Neural cell (in vitro differentiated cells): ENCODE measurements at regions not wholly inside any gene's neighbourhood (a gene's known extent, or its start where the extent isn't known, plus 50 kb on each side); places are given as distances from the start of the nearest gene placed in this dataset.

Experiments
- H2AFZ ChIP-seq: fragments of 200-600, 300-800 bp; sonication (generic), shearing (Covaris generic); 2 replicates; pipeline ENCODE4 v1.6.0; 2014; ENCODE audit warnings: low read depth, mild to moderate bottlenecking, antibody characterized with exemption, low read length, moderate library complexity
- H3F3A ChIP-seq: fragments of 200-600 bp; shearing (Covaris generic); 2 replicates; pipeline ENCODE4 v1.6.1; 2016; ENCODE audit warnings: mild to moderate bottlenecking, moderate library complexity, mixed read lengths, antibody characterized with exemption, low read length; ENCODE audit not compliant: insufficient read depth, poor library complexity, severe bottlenecking
- H3K27ac ChIP-seq: fragments of 200-600, 300-800 bp; sonication (generic), shearing (Covaris generic); 2 replicates; pipeline ENCODE4 v1.5.1; 2014; ENCODE audit warnings: mild to moderate bottlenecking, low read length, moderate library complexity
- H3K27me3 ChIP-seq: fragments of 300-800, 200-600 bp; sonication (generic), shearing (Covaris generic); 2 replicates; pipeline ENCODE4 v1.6.0; 2014; ENCODE audit warnings: mild to moderate bottlenecking, low read depth, low read length, moderate library complexity; ENCODE audit not compliant: insufficient read depth
- H3K36me3 ChIP-seq: fragments of 300-800, 200-600 bp; sonication (generic), shearing (Covaris generic); 2 replicates; pipeline ENCODE4 v1.5.1; 2014; ENCODE audit warnings: mild to moderate bottlenecking, antibody characterized with exemption, low read length, moderate library complexity; ENCODE audit not compliant: insufficient read depth
- H3K4me2 ChIP-seq: fragments of 300-800, 200-600 bp; sonication (generic), shearing (Covaris generic); 2 replicates; pipeline ENCODE4 v1.6.0; 2014; ENCODE audit warnings: mild to moderate bottlenecking, low read length
- H3K4me3 ChIP-seq: fragments of 300-800, 200-600 bp; sonication (generic), shearing (Covaris generic); 2 replicates; pipeline ENCODE4 v1.5.1; 2014; ENCODE audit warnings: mild to moderate bottlenecking, low read length, moderate library complexity
- H3K79me2 ChIP-seq: fragments of 200-600 bp; shearing (Covaris generic); replicated peaks from 2 replicates; pipeline ENCODE4 v1.6.0; 2014; ENCODE audit warnings: mild to moderate bottlenecking, low read length, moderate library complexity; ENCODE audit not compliant: insufficient read depth
- H3K9ac ChIP-seq: fragments of 300-800, 200-600 bp; sonication (generic), shearing (Covaris generic); 2 replicates; pipeline ENCODE4 v1.6.1; 2016; ENCODE audit warnings: mild to moderate bottlenecking, low read length, mixed read lengths
- H3K9me2 ChIP-seq: fragments of 200-600 bp; shearing (Covaris generic); 2 replicates; pipeline ENCODE4 v1.6.1; 2016; ENCODE audit warnings: mild to moderate bottlenecking, low read length, mixed read lengths; ENCODE audit not compliant: insufficient read depth
- H3K9me3 ChIP-seq: fragments of 200-600, 300-800 bp; sonication (generic), shearing (Covaris generic); 2 replicates; pipeline ENCODE4 v1.6.1; 2016; ENCODE audit warnings: mild to moderate bottlenecking, mixed run types, low read length, moderate library complexity, mixed read lengths
- H4K20me1 ChIP-seq: fragments of 200-600 bp; shearing (Covaris generic); 2 replicates; pipeline ENCODE4 v1.6.1; 2016; ENCODE audit warnings: mild to moderate bottlenecking, mixed run types; ENCODE audit not compliant: insufficient read depth
- EP300 ChIP-seq: fragments of 450-650 bp; conservative IDR thresholded peaks from 2 replicates; pipeline ENCODE4 v1.6.1; 2014; ENCODE audit warnings: antibody characterized with exemption, mild to moderate bottlenecking, moderate library complexity; ENCODE audit not compliant: poor library complexity, severe bottlenecking
- EZH2 ChIP-seq: fragments of 200-600, 300-800 bp; shearing (Covaris generic), sonication (generic); IDR thresholded peaks from 2 replicates; pipeline ENCODE4 v1.6.1; 2014; ENCODE audit warnings: antibody characterized with exemption, low read length, borderline replicate concordance, mild to moderate bottlenecking; ENCODE audit not compliant: insufficient read depth, poor library complexity, severe bottlenecking
- MXI1 ChIP-seq: fragments of 450-650 bp; conservative IDR thresholded peaks from 2 replicates; pipeline ENCODE4 v1.6.1; 2014; ENCODE audit warnings: antibody characterized with exemption, mild to moderate bottlenecking; ENCODE audit not compliant: poor library complexity, severe bottlenecking
- POLR2AphosphoS5 ChIP-seq: IDR thresholded peaks from 2 replicates; pipeline ENCODE4 v1.6.1; 2012
- RAD21 ChIP-seq: fragments of 450-650 bp; conservative IDR thresholded peaks from 2 replicates; pipeline ENCODE4 v1.6.1; 2014; ENCODE audit warnings: antibody characterized with exemption, mild to moderate bottlenecking, moderate library complexity
- SMC3 ChIP-seq: fragments of 450-650 bp; conservative IDR thresholded peaks from 2 replicates; pipeline ENCODE4 v1.6.1; 2014; ENCODE audit warnings: antibody characterized with exemption, mild to moderate bottlenecking, moderate library complexity; ENCODE audit not compliant: poor library complexity
- TAF1 ChIP-seq: IDR thresholded peaks from 2 replicates; pipeline ENCODE4 v1.6.1; 2012; ENCODE audit warnings: low read depth
- TF ChIP-seq, protein P1 (sequence below): fragments of 450-650 bp; IDR thresholded peaks from 2 replicates; pipeline ENCODE4 v1.5.1; 2014; ENCODE audit warnings: antibody characterized with exemption, mild to moderate bottlenecking, moderate library complexity; ENCODE audit not compliant: poor library complexity, severe bottlenecking
- TF ChIP-seq, protein P2 (sequence below): IDR thresholded peaks from 2 replicates; pipeline ENCODE4 v1.6.1; 2012; ENCODE audit warnings: borderline replicate concordance

DNA sequence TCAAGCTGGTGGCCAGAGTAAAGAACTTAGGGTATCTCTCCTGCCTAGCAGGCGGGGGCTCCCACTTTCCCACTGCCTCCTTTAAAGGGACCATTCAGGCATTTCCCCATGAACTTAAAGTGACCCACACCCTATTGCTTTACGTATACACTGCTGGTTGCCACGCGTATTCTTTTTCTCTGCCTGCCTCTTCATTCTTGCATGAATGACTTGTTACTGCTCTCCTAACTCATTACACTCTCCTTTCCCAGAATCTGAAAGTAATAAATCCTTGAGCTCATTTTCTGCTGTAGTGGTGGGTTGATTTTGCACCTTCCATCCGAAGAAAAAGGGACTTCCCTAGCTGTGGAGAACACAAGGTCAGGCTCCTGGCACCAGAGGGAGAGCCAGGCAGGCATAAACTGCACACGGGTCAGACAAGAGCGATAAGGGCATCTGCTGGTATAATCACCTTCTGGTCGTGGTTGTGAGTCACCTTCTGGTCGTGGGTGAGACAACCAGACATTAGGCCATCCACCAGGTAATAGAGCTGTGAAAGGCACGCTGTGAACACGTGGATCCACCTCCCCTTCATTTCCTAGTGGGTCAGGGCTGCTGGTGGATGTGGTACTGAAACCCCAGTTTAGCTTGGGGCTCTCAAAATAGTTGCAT is 950.3 kb downstream of the SOCS6 start:
- Histone ChIP-seq H3F3A (no peaks in the 10 kb centered on the region), H3K79me2 (no peaks in the 10 kb centered on the region), H3K4me3 (no peak overlapping the region), H3K9me3 (no peaks in the 10 kb centered on the region), H3K27me3 (no peaks in the 10 kb centered on the region), H3K9ac (no peak overlapping the region), H3K9me2 (no peaks in the 10 kb centered on the region), H4K20me1 (no peaks in the 10 kb centered on the region), H3K4me2 (no peak overlapping the region), H3K36me3 (no peaks in the 10 kb centered on the region), H3K27ac (no peak overlapping the region), H2AFZ (no peak overlapping the region)
- TF ChIP-seq MXI1, result no peak
- TF ChIP-seq RAD21, result no peak
- no peak for TF ChIP-seq EZH2
- no peak for TF ChIP-seq SMC3
- no peak for TF ChIP-seq TAF1
- no peak for TF ChIP-seq EP300
- TF ChIP-seq POLR2AphosphoS5, result no peak
- TF ChIP-seq, protein P1, sequence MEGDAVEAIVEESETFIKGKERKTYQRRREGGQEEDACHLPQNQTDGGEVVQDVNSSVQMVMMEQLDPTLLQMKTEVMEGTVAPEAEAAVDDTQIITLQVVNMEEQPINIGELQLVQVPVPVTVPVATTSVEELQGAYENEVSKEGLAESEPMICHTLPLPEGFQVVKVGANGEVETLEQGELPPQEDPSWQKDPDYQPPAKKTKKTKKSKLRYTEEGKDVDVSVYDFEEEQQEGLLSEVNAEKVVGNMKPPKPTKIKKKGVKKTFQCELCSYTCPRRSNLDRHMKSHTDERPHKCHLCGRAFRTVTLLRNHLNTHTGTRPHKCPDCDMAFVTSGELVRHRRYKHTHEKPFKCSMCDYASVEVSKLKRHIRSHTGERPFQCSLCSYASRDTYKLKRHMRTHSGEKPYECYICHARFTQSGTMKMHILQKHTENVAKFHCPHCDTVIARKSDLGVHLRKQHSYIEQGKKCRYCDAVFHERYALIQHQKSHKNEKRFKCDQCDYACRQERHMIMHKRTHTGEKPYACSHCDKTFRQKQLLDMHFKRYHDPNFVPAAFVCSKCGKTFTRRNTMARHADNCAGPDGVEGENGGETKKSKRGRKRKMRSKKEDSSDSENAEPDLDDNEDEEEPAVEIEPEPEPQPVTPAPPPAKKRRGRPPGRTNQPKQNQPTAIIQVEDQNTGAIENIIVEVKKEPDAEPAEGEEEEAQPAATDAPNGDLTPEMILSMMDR, result no peak
- TF ChIP-seq, protein P2, sequence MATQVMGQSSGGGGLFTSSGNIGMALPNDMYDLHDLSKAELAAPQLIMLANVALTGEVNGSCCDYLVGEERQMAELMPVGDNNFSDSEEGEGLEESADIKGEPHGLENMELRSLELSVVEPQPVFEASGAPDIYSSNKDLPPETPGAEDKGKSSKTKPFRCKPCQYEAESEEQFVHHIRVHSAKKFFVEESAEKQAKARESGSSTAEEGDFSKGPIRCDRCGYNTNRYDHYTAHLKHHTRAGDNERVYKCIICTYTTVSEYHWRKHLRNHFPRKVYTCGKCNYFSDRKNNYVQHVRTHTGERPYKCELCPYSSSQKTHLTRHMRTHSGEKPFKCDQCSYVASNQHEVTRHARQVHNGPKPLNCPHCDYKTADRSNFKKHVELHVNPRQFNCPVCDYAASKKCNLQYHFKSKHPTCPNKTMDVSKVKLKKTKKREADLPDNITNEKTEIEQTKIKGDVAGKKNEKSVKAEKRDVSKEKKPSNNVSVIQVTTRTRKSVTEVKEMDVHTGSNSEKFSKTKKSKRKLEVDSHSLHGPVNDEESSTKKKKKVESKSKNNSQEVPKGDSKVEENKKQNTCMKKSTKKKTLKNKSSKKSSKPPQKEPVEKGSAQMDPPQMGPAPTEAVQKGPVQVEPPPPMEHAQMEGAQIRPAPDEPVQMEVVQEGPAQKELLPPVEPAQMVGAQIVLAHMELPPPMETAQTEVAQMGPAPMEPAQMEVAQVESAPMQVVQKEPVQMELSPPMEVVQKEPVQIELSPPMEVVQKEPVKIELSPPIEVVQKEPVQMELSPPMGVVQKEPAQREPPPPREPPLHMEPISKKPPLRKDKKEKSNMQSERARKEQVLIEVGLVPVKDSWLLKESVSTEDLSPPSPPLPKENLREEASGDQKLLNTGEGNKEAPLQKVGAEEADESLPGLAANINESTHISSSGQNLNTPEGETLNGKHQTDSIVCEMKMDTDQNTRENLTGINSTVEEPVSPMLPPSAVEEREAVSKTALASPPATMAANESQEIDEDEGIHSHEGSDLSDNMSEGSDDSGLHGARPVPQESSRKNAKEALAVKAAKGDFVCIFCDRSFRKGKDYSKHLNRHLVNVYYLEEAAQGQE, result no peak

DNA sequence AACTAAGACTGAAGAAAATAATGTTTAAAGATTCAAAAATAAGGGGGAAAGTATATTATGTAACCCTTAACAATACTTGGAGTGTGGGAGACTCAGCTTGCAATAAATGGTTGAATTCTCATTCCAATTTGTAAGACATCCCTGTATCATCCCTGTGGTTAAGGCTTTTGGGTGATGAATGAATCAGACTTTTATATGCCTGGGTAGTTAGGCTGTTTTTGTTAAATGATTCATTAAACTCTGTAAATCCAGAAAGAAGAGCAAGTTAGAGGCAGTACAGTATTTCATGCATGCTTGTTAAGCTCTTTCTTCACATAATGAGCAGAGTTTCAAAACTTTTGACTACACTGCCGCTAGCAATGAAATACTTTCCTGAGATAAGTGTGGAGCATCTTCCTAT is 948.8 kb downstream of the SOCS6 start:
- Histone ChIP-seq H3K9ac (no peak overlapping the region), H3K4me3 (no peak overlapping the region), H4K20me1 (no peaks in the 10 kb centered on the region), H3K9me3 (no peaks in the 10 kb centered on the region), H3K79me2 (no peaks in the 10 kb centered on the region), H3K27ac (no peak overlapping the region), H3K9me2 (no peaks in the 10 kb centered on the region), H3K4me2 (no peak overlapping the region), H2AFZ (no peak overlapping the region), H3K36me3 (no peaks in the 10 kb centered on the region), H3K27me3 (no peaks in the 10 kb centered on the region), H3F3A (no peaks in the 10 kb centered on the region)
- TF ChIP-seq SMC3 (no peak), EP300 (no peak)
